ENCODE measurements at regions not wholly inside any gene's neighbourhood (a gene's known extent, or its start where the extent isn't known, plus 50 kb on each side); places are given as distances from the start of the nearest gene placed in this dataset.
A peak's percentile ranks its signal among the peaks of the same experiment; 100 is the strongest.

- peak overlapping the region; percentile 53; the same call in 1 of the 2 replicates for H3K4me2 ChIP-seq
- no peak overlapping the region for H3K4me3 Mint-ChIP-seq
Measured at GRCh38 chr6:106026748-106027715, 59.1 kb upstream of the PRDM1 start.

DNA sequence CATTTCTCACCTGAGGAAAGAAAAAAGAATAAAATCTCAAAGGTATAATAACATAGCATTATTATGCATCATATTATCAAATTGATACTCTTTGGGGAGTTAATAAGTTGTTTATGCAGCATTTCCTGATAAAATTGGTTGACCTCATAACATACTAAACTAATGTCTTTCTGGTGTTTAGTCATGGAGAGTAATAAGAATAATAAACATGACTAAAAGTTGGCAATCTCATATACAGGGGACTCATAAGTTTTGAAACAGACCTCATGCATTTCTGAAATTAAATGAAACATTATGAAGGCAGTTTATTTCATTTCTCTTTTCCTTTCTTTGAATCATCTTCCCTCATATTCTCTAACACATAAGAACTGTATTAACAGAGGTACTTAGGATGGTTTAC lies 60.5 kb upstream of the PRDM1 start:
- H3K36me3 Mint-ChIP-seq (ENCODE audit: low read depth) = no peaks in the 10 kb centered on the region
- Histone ChIP-seq H3K4me3 (no peak overlapping the region), H3K4me1 (ENCODE audit: insufficient read depth) (peaks cover 15% of the 10 kb centered on the region), H3K79me2 (replicated peaks; ENCODE audit: insufficient read depth) (no peaks in the 10 kb centered on the region), H3K27ac (ENCODE audit: low read depth) (no peak overlapping the region), H3F3A (replicated peaks; ENCODE audit: low read depth) (no peaks in the 10 kb centered on the region), H2AFZ (no peak overlapping the region), H3K27me3 (ENCODE audit: insufficient read depth) (no peaks in the 10 kb centered on the region), H3K4me2 (no peak overlapping the region), H3K9me2 (ENCODE audit: insufficient read depth) (no peaks in the 10 kb centered on the region), H4K20me1 (replicated peaks; ENCODE audit: insufficient read depth) (no peaks in the 10 kb centered on the region), H3K36me3 (ENCODE audit: insufficient read depth) (no peaks in the 10 kb centered on the region)
- no peaks in the 10 kb centered on the region for H3K9me3 Mint-ChIP-seq
- no peak overlapping the region for H3K27ac Mint-ChIP-seq
- H3K27me3 Mint-ChIP-seq (ENCODE audit: insufficient read depth, low read depth, poor library complexity) = peaks cover 3% of the 10 kb centered on the region
- DNase-seq (ENCODE audit: low spot score) (no peak), ATAC-seq (no peak)
- no peak overlapping the region for H3K4me3 Mint-ChIP-seq
- H3K4me1 Mint-ChIP-seq = peaks cover 16% of the 10 kb centered on the region
- no peak for TF ChIP-seq CREB1 (CRISPR knock-in tag; IDR thresholded peaks at IDR 0.05; ENCODE audit: low read depth)
- no peak for TF ChIP-seq ZNF114 (CRISPR knock-in tag; IDR thresholded peaks at IDR 0.05)
- TF ChIP-seq JUNB (IDR thresholded peaks at IDR 0.05; ENCODE audit: unreplicated experiment) = no peak
- no peak for TF ChIP-seq EZH2 (IDR thresholded peaks at IDR 0.05; ENCODE audit: low read depth, unreplicated experiment)
- no peak for TF ChIP-seq ZNF462 (CRISPR knock-in tag; IDR thresholded peaks at IDR 0.05)
- TF ChIP-seq, protein P1, sequence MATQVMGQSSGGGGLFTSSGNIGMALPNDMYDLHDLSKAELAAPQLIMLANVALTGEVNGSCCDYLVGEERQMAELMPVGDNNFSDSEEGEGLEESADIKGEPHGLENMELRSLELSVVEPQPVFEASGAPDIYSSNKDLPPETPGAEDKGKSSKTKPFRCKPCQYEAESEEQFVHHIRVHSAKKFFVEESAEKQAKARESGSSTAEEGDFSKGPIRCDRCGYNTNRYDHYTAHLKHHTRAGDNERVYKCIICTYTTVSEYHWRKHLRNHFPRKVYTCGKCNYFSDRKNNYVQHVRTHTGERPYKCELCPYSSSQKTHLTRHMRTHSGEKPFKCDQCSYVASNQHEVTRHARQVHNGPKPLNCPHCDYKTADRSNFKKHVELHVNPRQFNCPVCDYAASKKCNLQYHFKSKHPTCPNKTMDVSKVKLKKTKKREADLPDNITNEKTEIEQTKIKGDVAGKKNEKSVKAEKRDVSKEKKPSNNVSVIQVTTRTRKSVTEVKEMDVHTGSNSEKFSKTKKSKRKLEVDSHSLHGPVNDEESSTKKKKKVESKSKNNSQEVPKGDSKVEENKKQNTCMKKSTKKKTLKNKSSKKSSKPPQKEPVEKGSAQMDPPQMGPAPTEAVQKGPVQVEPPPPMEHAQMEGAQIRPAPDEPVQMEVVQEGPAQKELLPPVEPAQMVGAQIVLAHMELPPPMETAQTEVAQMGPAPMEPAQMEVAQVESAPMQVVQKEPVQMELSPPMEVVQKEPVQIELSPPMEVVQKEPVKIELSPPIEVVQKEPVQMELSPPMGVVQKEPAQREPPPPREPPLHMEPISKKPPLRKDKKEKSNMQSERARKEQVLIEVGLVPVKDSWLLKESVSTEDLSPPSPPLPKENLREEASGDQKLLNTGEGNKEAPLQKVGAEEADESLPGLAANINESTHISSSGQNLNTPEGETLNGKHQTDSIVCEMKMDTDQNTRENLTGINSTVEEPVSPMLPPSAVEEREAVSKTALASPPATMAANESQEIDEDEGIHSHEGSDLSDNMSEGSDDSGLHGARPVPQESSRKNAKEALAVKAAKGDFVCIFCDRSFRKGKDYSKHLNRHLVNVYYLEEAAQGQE (IDR thresholded peaks at IDR 0.05; ENCODE audit: unreplicated experiment) = no peak
- no peak for TF ChIP-seq NANOG (IDR thresholded peaks at IDR 0.05; ENCODE audit: borderline replicate concordance)
- TF ChIP-seq ZNF331 (CRISPR knock-in tag; IDR thresholded peaks at IDR 0.05; ENCODE audit: low read depth) = no peak
- no peak for TF ChIP-seq POLR2AphosphoS5 (IDR thresholded peaks at IDR 0.05; ENCODE audit: low read depth)
- TF ChIP-seq, protein P2, sequence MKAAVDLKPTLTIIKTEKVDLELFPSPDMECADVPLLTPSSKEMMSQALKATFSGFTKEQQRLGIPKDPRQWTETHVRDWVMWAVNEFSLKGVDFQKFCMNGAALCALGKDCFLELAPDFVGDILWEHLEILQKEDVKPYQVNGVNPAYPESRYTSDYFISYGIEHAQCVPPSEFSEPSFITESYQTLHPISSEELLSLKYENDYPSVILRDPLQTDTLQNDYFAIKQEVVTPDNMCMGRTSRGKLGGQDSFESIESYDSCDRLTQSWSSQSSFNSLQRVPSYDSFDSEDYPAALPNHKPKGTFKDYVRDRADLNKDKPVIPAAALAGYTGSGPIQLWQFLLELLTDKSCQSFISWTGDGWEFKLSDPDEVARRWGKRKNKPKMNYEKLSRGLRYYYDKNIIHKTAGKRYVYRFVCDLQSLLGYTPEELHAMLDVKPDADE (IDR thresholded peaks at IDR 0.05) = no peak

More at GRCh38 chr6:106026748-106027715, 59.1 kb upstream of the PRDM1 start:
- no peaks in the 10 kb centered on the region for H3K36me3 ChIP-seq (ENCODE audit: insufficient read depth)
- H3K27ac ChIP-seq (ENCODE audit: low read depth) = no peak overlapping the region
- H3K4me3 ChIP-seq = no peak overlapping the region
- H3K27me3 ChIP-seq (ENCODE audit: insufficient read depth) = no peaks in the 10 kb centered on the region
- H4K20me1 ChIP-seq (replicated peaks; ENCODE audit: insufficient read depth) = no peaks in the 10 kb centered on the region
- ATAC-seq = peak; percentile 67
- no peaks in the 10 kb centered on the region for H3K36me3 Mint-ChIP-seq (ENCODE audit: low read depth)
- H3K9me2 ChIP-seq (ENCODE audit: insufficient read depth) = no peaks in the 10 kb centered on the region
- peaks cover 16% of the 10 kb centered on the region for H3K4me1 Mint-ChIP-seq
- H3K9me3 Mint-ChIP-seq = no peaks in the 10 kb centered on the region
- no peaks in the 10 kb centered on the region for H3F3A ChIP-seq (replicated peaks; ENCODE audit: low read depth)
- no peak overlapping the region for H3K27ac Mint-ChIP-seq
- no peak for TF ChIP-seq ZNF114 (CRISPR knock-in tag; IDR thresholded peaks at IDR 0.05)
- DNase-seq (ENCODE audit: low spot score) = peak; percentile 16
- peaks cover 15% of the 10 kb centered on the region for H3K4me1 ChIP-seq (ENCODE audit: insufficient read depth)
- peak overlapping the region; percentile 83 for H2AFZ ChIP-seq
- H3K27me3 Mint-ChIP-seq (ENCODE audit: insufficient read depth, low read depth, poor library complexity) = peaks cover 3% of the 10 kb centered on the region
- H3K79me2 ChIP-seq (replicated peaks; ENCODE audit: insufficient read depth) = no peaks in the 10 kb centered on the region
